ENCODE measurements at regions not wholly inside any gene's neighbourhood (a gene's known extent, or its start where the extent isn't known, plus 50 kb on each side); places are given as distances from the start of the nearest gene placed in this dataset.
A peak's percentile ranks its signal among the peaks of the same experiment; 100 is the strongest.
"Not testable (repeated sequence)": the region's sequence is repeated elsewhere in the genome, so short reads cannot be mapped to it uniquely, and the experiment has no call there.

- H3K27me3 ChIP-seq (ENCODE audit: control insufficient read depth, insufficient read depth); DNase-seq; H3K4me1 ChIP-seq (ENCODE audit: control insufficient read depth, insufficient read depth, low read length); H3K4me3 ChIP-seq (ENCODE audit: low read length); H3K27ac ChIP-seq (ENCODE audit: low read length); intact Hi-C loops (cut with DNase I); H3K9me3 ChIP-seq (ENCODE audit: control insufficient read depth, low read length); ATAC-seq: not testable (repeated sequence)
- 81% methylated on average over 27 of the region's 28 CpGs for WGBS
These were observed 89.4 kb downstream of the DDX11 start for GRCh38 chr12:31162896-31163560.

- ATAC-seq; H3K27me3 ChIP-seq (ENCODE audit: control insufficient read depth, insufficient read depth); H3K4me3 ChIP-seq (ENCODE audit: low read length); H3K27ac ChIP-seq (ENCODE audit: low read length); DNase-seq; intact Hi-C loops (cut with DNase I); H3K4me1 ChIP-seq (ENCODE audit: control insufficient read depth, insufficient read depth, low read length); H3K9me3 ChIP-seq (ENCODE audit: control insufficient read depth, low read length): not testable (repeated sequence)
- 57% methylated on average over 1 of the region's 1 CpG for WGBS
These were observed 100.6 kb downstream of the DDX11 start for GRCh38 chr12:31174293-31174692.

GRCh38 chr12:31177514-31177913, 103.9 kb downstream of the DDX11 start:
- H3K9me3 ChIP-seq (ENCODE audit: control insufficient read depth, low read length); intact Hi-C loops (cut with DNase I); ATAC-seq; H3K4me3 ChIP-seq (ENCODE audit: low read length); H3K27me3 ChIP-seq (ENCODE audit: control insufficient read depth, insufficient read depth); H3K27ac ChIP-seq (ENCODE audit: low read length); H3K4me1 ChIP-seq (ENCODE audit: control insufficient read depth, insufficient read depth, low read length); DNase-seq: not testable (repeated sequence)
- 73% methylated on average over 3 of the region's 4 CpGs for WGBS

- H3K27ac ChIP-seq (ENCODE audit: low read length); ATAC-seq; H3K27me3 ChIP-seq (ENCODE audit: control insufficient read depth, insufficient read depth); H3K4me1 ChIP-seq (ENCODE audit: control insufficient read depth, insufficient read depth, low read length); H3K9me3 ChIP-seq (ENCODE audit: control insufficient read depth, low read length); DNase-seq; H3K4me3 ChIP-seq (ENCODE audit: low read length); intact Hi-C loops (cut with DNase I): not testable (repeated sequence)
- WGBS: 71% methylated on average over 4 of the region's 4 CpGs
These were observed 105.2 kb downstream of the DDX11 start for GRCh38 chr12:31178875-31179274.

- H3K27ac ChIP-seq (ENCODE audit: low read length); H3K27me3 ChIP-seq (ENCODE audit: control insufficient read depth, insufficient read depth); ATAC-seq; H3K4me3 ChIP-seq (ENCODE audit: low read length); DNase-seq; H3K4me1 ChIP-seq (ENCODE audit: control insufficient read depth, insufficient read depth, low read length); intact Hi-C loops (cut with DNase I); H3K9me3 ChIP-seq (ENCODE audit: control insufficient read depth, low read length): not testable (repeated sequence)
- WGBS: 79% methylated on average over 2 of the region's 2 CpGs
These were observed 106.1 kb downstream of the DDX11 start for GRCh38 chr12:31179627-31180237.

GRCh38 chr12:31182571-31182970, 108.9 kb downstream of the DDX11 start:
- H3K4me1 ChIP-seq (ENCODE audit: control insufficient read depth, insufficient read depth, low read length); H3K4me3 ChIP-seq (ENCODE audit: low read length); H3K27ac ChIP-seq (ENCODE audit: low read length); H3K27me3 ChIP-seq (ENCODE audit: control insufficient read depth, insufficient read depth); ATAC-seq; intact Hi-C loops (cut with DNase I); H3K9me3 ChIP-seq (ENCODE audit: control insufficient read depth, low read length); DNase-seq: not testable (repeated sequence)

- H3K4me3 ChIP-seq (ENCODE audit: low read length); H3K4me1 ChIP-seq (ENCODE audit: control insufficient read depth, insufficient read depth, low read length); intact Hi-C loops (cut with DNase I); H3K9me3 ChIP-seq (ENCODE audit: control insufficient read depth, low read length); ATAC-seq; H3K27ac ChIP-seq (ENCODE audit: low read length); DNase-seq; H3K27me3 ChIP-seq (ENCODE audit: control insufficient read depth, insufficient read depth): not testable (repeated sequence)
- 62% methylated on average over 1 of the region's 1 CpG for WGBS
These were observed 109.4 kb downstream of the DDX11 start for GRCh38 chr12:31183107-31183506.

GRCh38 chr12:31183899-31184298, 110.2 kb downstream of the DDX11 start:
- H3K9me3 ChIP-seq (ENCODE audit: control insufficient read depth, low read length); DNase-seq; H3K4me1 ChIP-seq (ENCODE audit: control insufficient read depth, insufficient read depth, low read length); ATAC-seq; H3K27ac ChIP-seq (ENCODE audit: low read length); H3K27me3 ChIP-seq (ENCODE audit: control insufficient read depth, insufficient read depth); H3K4me3 ChIP-seq (ENCODE audit: low read length); intact Hi-C loops (cut with DNase I): not testable (repeated sequence)
- WGBS: 96% methylated on average over 1 of the region's 1 CpG

- ATAC-seq; H3K4me3 ChIP-seq (ENCODE audit: low read length); H3K4me1 ChIP-seq (ENCODE audit: control insufficient read depth, insufficient read depth, low read length); H3K27me3 ChIP-seq (ENCODE audit: control insufficient read depth, insufficient read depth); H3K27ac ChIP-seq (ENCODE audit: low read length); intact Hi-C loops (cut with DNase I); H3K9me3 ChIP-seq (ENCODE audit: control insufficient read depth, low read length): not testable (repeated sequence)
- DNase-seq: peak in 1 of 3 donors; percentile 20
- WGBS: 93% methylated on average over 19 of the region's 20 CpGs
These were observed 111.0 kb downstream of the DDX11 start for GRCh38 chr12:31184667-31185066.

- ATAC-seq; H3K9me3 ChIP-seq (ENCODE audit: control insufficient read depth, low read length); DNase-seq; H3K4me1 ChIP-seq (ENCODE audit: control insufficient read depth, insufficient read depth, low read length); H3K4me3 ChIP-seq (ENCODE audit: low read length); H3K27me3 ChIP-seq (ENCODE audit: control insufficient read depth, insufficient read depth); intact Hi-C loops (cut with DNase I); H3K27ac ChIP-seq (ENCODE audit: low read length): not testable (repeated sequence)
These were observed 119.0 kb downstream of the DDX11 start for GRCh38 chr12:31192689-31193088.

GRCh38 chr12:31195620-31196019, 122.0 kb downstream of the DDX11 start:
- H3K9me3 ChIP-seq (ENCODE audit: control insufficient read depth, low read length); H3K4me1 ChIP-seq (ENCODE audit: control insufficient read depth, insufficient read depth, low read length); H3K27me3 ChIP-seq (ENCODE audit: control insufficient read depth, insufficient read depth); ATAC-seq; intact Hi-C loops (cut with DNase I); H3K4me3 ChIP-seq (ENCODE audit: low read length); H3K27ac ChIP-seq (ENCODE audit: low read length); DNase-seq: not testable (repeated sequence)
- WGBS: 14% methylated on average over 1 of the region's 1 CpG

Data from right cardiac atrium (tissue), 5 donors.